Duodenal mucosa (tissue), 2 donors: ENCODE measurements at regions not wholly inside any gene's neighbourhood (a gene's known extent, or its start where the extent isn't known, plus 50 kb on each side); places are given as distances from the start of the nearest gene placed in this dataset.

ENCODE experiments used
- H3K27ac ChIP-seq: one replicate; pipeline ENCODE4 v1.7.0; 2013; ENCODE audit warnings: low read depth, low read length
- H3K27me3 ChIP-seq, 2 donors: one replicate each; pipeline ENCODE4 v1.7.0; 2013; ENCODE audit warnings: low read length in 2 of 2, control low read depth in 1 of 2; ENCODE audit not compliant: insufficient read depth in 2 of 2, control insufficient read depth in 1 of 2
- H3K36me3 ChIP-seq, 2 donors: one replicate each; pipeline ENCODE4 v1.7.0; 2013; ENCODE audit warnings: low read length in 2 of 2, control low read depth in 1 of 2; ENCODE audit not compliant: insufficient read depth in 2 of 2, control insufficient read depth in 1 of 2
- H3K4me1 ChIP-seq, 2 donors: one replicate each; pipeline ENCODE4 v1.7.0; 2013; ENCODE audit warnings: low read length in 2 of 2, control low read depth in 1 of 2; ENCODE audit not compliant: insufficient read depth in 2 of 2, control insufficient read depth in 1 of 2
- H3K4me3 ChIP-seq, 2 donors: one replicate each; pipeline ENCODE4 v1.7.0; 2013; ENCODE audit warnings: low read length in 2 of 2, low read depth in 1 of 2
- H3K9ac ChIP-seq, 2 donors: one replicate each; pipeline ENCODE4 v1.7.0; 2013; ENCODE audit warnings: low read length in 2 of 2, low read depth in 1 of 2
- H3K9me3 ChIP-seq, 2 donors: one replicate each; pipeline ENCODE4 v1.7.0; 2013; ENCODE audit warnings: low read length in 2 of 2, control low read depth in 1 of 2; ENCODE audit not compliant: control insufficient read depth in 1 of 2

- Histone ChIP-seq H3K4me1 (no peaks in the 10 kb centered on the region), H3K27ac (no peak overlapping the region), H3K4me3 (no peak overlapping the region), H3K36me3 (no peaks in the 10 kb centered on the region), H3K9me3 (no peaks in the 10 kb centered on the region), H3K27me3 (peaks cover 41 to 51% of the 10 kb centered on the region in 2 donors), H3K9ac (no peak overlapping the region)
These were observed 123.7 kb upstream of the HSD17B12 start for GRCh38 chr11:43556612-43557375.

DNA sequence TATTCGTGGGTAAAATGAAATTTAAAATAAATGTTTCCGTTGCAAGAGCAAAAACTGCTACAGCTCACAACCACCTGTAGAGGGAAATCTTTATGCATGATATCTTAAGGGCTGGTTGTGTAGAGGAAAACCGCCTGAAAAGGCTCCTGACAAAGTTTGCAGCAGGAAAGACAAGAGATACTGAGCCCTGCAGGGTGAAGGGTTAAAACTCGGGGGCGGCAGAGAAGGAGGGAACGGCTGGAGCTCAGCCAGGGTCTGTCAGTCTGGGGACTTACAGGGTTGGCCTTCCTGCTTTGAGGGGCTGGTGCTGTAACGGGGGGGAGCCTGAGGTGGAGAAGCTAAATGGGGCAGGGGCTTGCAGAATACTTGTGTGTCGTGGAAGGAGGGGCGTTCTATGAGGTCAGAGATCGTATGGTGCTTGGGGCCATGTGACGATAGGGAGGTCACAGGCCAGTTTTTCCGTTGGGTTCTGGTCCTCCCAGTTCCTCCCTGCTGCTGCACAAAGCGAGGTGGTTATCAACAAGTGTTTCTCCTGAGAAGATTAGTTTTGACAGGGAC is 122.9 kb upstream of the HSD17B12 start:
- Histone ChIP-seq H3K27me3 (peaks cover 41 to 51% of the 10 kb centered on the region in 2 donors), H3K27ac (no peak overlapping the region), H3K36me3 (no peaks in the 10 kb centered on the region), H3K4me1 (no peaks in the 10 kb centered on the region), H3K4me3 (no peak overlapping the region), H3K9me3 (no peaks in the 10 kb centered on the region), H3K9ac (no peak overlapping the region)

DNA sequence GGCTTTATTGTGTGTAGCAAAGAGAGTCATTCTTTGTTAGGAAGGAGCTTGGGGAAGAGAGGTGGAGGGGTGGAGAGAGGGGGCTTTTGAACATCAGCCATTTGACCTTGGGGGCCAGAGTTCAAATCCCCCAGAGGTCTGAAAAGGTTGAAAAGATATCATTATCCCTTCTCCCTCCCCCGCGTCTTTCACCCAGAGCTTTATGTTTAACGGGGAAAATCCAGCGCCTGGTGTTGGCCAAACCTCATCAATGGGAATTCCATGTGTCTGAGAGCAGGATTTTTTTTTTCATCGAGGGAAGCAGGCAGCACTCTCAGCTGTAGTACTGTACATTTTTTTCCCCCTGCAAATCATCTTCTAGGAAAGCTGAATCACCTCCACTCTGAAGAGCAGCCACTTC is 122.4 kb upstream of the HSD17B12 start:
- Histone ChIP-seq H3K27ac (no peak overlapping the region), H3K27me3 (peaks cover 41 to 51% of the 10 kb centered on the region in 2 donors)

DNA sequence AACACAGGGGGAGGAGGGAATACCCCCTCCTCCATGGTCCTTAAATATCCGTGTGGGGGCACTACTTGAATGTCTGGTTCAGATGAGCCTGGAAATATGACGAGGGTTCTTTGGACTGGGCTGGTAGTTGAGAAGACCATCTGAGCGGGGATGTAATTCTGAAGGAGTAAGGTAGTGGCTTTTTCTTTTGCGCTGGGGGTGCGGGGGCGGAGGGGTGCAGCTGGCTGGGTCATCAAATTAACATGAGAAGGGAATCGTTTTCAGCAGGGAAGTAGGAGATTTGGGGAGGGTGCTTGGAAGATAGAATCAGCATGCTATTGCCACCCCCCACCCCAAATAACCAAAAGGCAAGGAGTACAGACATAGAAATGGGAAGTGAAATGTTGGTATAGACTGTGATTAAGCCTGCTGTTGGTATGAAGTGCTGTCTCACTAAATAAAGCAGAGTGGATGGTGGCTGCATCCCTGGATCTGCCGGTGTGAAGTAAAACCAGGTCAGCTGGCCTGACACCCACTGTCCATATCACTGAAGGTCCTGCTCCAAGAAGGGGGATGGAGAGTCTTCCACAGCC is 121.9 kb upstream of the HSD17B12 start:
- peaks cover 41 to 48% of the 10 kb centered on the region in 2 donors for H3K27me3 ChIP-seq
- no peaks in the 10 kb centered on the region for H3K9me3 ChIP-seq
- H3K36me3 ChIP-seq: no peaks in the 10 kb centered on the region
- no peak overlapping the region for H3K4me3 ChIP-seq
- H3K9ac ChIP-seq: no peak overlapping the region
- no peak overlapping the region for H3K27ac ChIP-seq
- no peaks in the 10 kb centered on the region for H3K4me1 ChIP-seq

More for the DNA sequence above, 122.4 kb upstream of the HSD17B12 start:
- no peak overlapping the region for H3K9ac ChIP-seq
- no peaks in the 10 kb centered on the region for H3K4me1 ChIP-seq
- no peaks in the 10 kb centered on the region for H3K36me3 ChIP-seq
- H3K9me3 ChIP-seq: no peaks in the 10 kb centered on the region
- no peak overlapping the region for H3K4me3 ChIP-seq

GRCh38 chr11:43561832-43562231 is 118.7 kb upstream of the HSD17B12 start:
- peaks cover 27 to 28% of the 10 kb centered on the region in 2 donors for H3K27me3 ChIP-seq
- H3K4me3 ChIP-seq: no peak overlapping the region

GRCh38 chr11:43567396-43567975 is 113.1 kb upstream of the HSD17B12 start:
- no peak overlapping the region for H3K4me3 ChIP-seq
- H3K27me3 ChIP-seq: peaks cover 4 to 9% of the 10 kb centered on the region in 2 donors
- H3K36me3 ChIP-seq: no peaks in the 10 kb centered on the region
- H3K9ac ChIP-seq: no peak overlapping the region
- no peaks in the 10 kb centered on the region for H3K9me3 ChIP-seq
- no peak overlapping the region for H3K27ac ChIP-seq
- H3K4me1 ChIP-seq: no peaks in the 10 kb centered on the region

More at GRCh38 chr11:43561832-43562231, 118.7 kb upstream of the HSD17B12 start:
- Histone ChIP-seq H3K9me3 (no peaks in the 10 kb centered on the region), H3K4me1 (no peaks in the 10 kb centered on the region), H3K27ac (no peak overlapping the region), H3K9ac (no peak overlapping the region), H3K36me3 (no peaks in the 10 kb centered on the region)

GRCh38 chr11:43573233-43573632 is 107.3 kb upstream of the HSD17B12 start:
- Histone ChIP-seq H3K27ac (no peak overlapping the region), H3K9me3 (no peaks in the 10 kb centered on the region), H3K4me3 (no peak overlapping the region), H3K36me3 (no peaks in the 10 kb centered on the region), H3K9ac (no peak overlapping the region), H3K27me3 (peaks cover 57 to 59% of the 10 kb centered on the region in 2 donors), H3K4me1 (peaks cover 0 to 7% of the 10 kb centered on the region in 2 donors)

GRCh38 chr11:43573873-43574272 is 106.7 kb upstream of the HSD17B12 start:
- H3K4me1 ChIP-seq: peaks cover 0 to 7% of the 10 kb centered on the region in 2 donors
- no peak overlapping the region for H3K4me3 ChIP-seq
- H3K9me3 ChIP-seq: no peaks in the 10 kb centered on the region
- no peak overlapping the region for H3K9ac ChIP-seq
- peaks cover 63 to 66% of the 10 kb centered on the region in 2 donors for H3K27me3 ChIP-seq
- H3K27ac ChIP-seq: no peak overlapping the region
- H3K36me3 ChIP-seq: no peaks in the 10 kb centered on the region

- no peaks in the 10 kb centered on the region for H3K9me3 ChIP-seq
- H3K4me1 ChIP-seq: peaks cover 0 to 7% of the 10 kb centered on the region in 2 donors
- peaks cover 66 to 67% of the 10 kb centered on the region in 2 donors for H3K27me3 ChIP-seq
- no peak overlapping the region for H3K27ac ChIP-seq
- H3K36me3 ChIP-seq: no peaks in the 10 kb centered on the region
- no peak overlapping the region for H3K4me3 ChIP-seq
- H3K9ac ChIP-seq: no peak overlapping the region
These were observed 106.1 kb upstream of the HSD17B12 start for GRCh38 chr11:43574411-43574810.
